ENCODE measurements at regions not wholly inside any gene's neighbourhood (a gene's known extent, or its start where the extent isn't known, plus 50 kb on each side); places are given as distances from the start of the nearest gene placed in this dataset.

GRCh38 chr6:101069191-101069795, 188.2 kb upstream of the ASCC3 start:
- Histone ChIP-seq H3K9me3 (replicated peaks) (peaks cover 72% of the 10 kb centered on the region), H3K4me1 (no peaks in the 10 kb centered on the region), H3K4me3 (no peak overlapping the region), H3K27me3 (ENCODE audit: low read depth) (no peaks in the 10 kb centered on the region), H3K27ac (replicated peaks) (no peak overlapping the region), H3K36me3 (no peaks in the 10 kb centered on the region)
- no peak for DNase-seq
- intact Hi-C loops (cut with micrococcal nuclease): no loop called here
- no peak for TF ChIP-seq CTCF (IDR thresholded peaks at IDR 0.05; ENCODE audit: borderline replicate concordance)

- H3K27ac ChIP-seq (replicated peaks): no peak overlapping the region
- peaks cover 66% of the 10 kb centered on the region for H3K9me3 ChIP-seq (replicated peaks)
- H3K4me3 ChIP-seq: no peak overlapping the region
- H3K4me1 ChIP-seq: no peaks in the 10 kb centered on the region
- H3K36me3 ChIP-seq: no peaks in the 10 kb centered on the region
- intact Hi-C loops (cut with micrococcal nuclease): no loop called here
- no peak for TF ChIP-seq CTCF (IDR thresholded peaks at IDR 0.05; ENCODE audit: borderline replicate concordance)
- no peaks in the 10 kb centered on the region for H3K27me3 ChIP-seq (ENCODE audit: low read depth)
- no peak for DNase-seq
These were observed 189.0 kb upstream of the ASCC3 start for GRCh38 chr6:101070044-101070608.

- Histone ChIP-seq H3K4me1 (no peaks in the 10 kb centered on the region), H3K27me3 (ENCODE audit: low read depth) (no peaks in the 10 kb centered on the region), H3K36me3 (no peaks in the 10 kb centered on the region), H3K4me3 (no peak overlapping the region), H3K27ac (replicated peaks) (no peak overlapping the region), H3K9me3 (replicated peaks) (peaks cover 29% of the 10 kb centered on the region)
- intact Hi-C loops (cut with micrococcal nuclease): no loop called here
- no peak for DNase-seq
- TF ChIP-seq CTCF (IDR thresholded peaks at IDR 0.05; ENCODE audit: borderline replicate concordance): no peak
These were observed 196.2 kb upstream of the ASCC3 start for GRCh38 chr6:101077344-101077743.

- Histone ChIP-seq H3K4me3 (no peak overlapping the region), H3K36me3 (no peaks in the 10 kb centered on the region), H3K4me1 (no peaks in the 10 kb centered on the region), H3K27ac (replicated peaks) (no peak overlapping the region), H3K9me3 (replicated peaks) (peaks cover 26% of the 10 kb centered on the region), H3K27me3 (ENCODE audit: low read depth) (no peaks in the 10 kb centered on the region)
- DNase-seq: no peak
- intact Hi-C loops (cut with micrococcal nuclease): no loop called here
- no peak for TF ChIP-seq CTCF (IDR thresholded peaks at IDR 0.05; ENCODE audit: borderline replicate concordance)
These were observed 198.7 kb upstream of the ASCC3 start for GRCh38 chr6:101079696-101080270.

GRCh38 chr6:101080597-101080996, 199.5 kb upstream of the ASCC3 start:
- no peak for DNase-seq
- intact Hi-C loops (cut with micrococcal nuclease): no loop called here

More at GRCh38 chr6:101080597-101080996, 199.5 kb upstream of the ASCC3 start:
- no peaks in the 10 kb centered on the region for H3K36me3 ChIP-seq
- H3K4me3 ChIP-seq: no peak overlapping the region
- no peak for TF ChIP-seq CTCF (IDR thresholded peaks at IDR 0.05; ENCODE audit: borderline replicate concordance)
- no peak overlapping the region for H3K27ac ChIP-seq (replicated peaks)
- peaks cover 26% of the 10 kb centered on the region for H3K9me3 ChIP-seq (replicated peaks)
- H3K4me1 ChIP-seq: no peaks in the 10 kb centered on the region
- H3K27me3 ChIP-seq (ENCODE audit: low read depth): no peaks in the 10 kb centered on the region
